Neuronal stem cell (in vitro differentiated cells): ENCODE measurements at regions not wholly inside any gene's neighbourhood (a gene's known extent, or its start where the extent isn't known, plus 50 kb on each side); places are given as distances from the start of the nearest gene placed in this dataset.

ENCODE experiments used
- DNase-seq: peaks from one replicate; pipeline ENCODE4 v3.0.0-alpha.2; 2013; ENCODE audit warnings: low spot score
- H2AFZ ChIP-seq: one replicate; pipeline ENCODE4 v1.6.1; 2013; ENCODE audit warnings: mild to moderate bottlenecking, low read length, inconsistent platforms
- H2AK5ac ChIP-seq: 2 replicates; pipeline ENCODE4 v1.6.1; 2013; ENCODE audit warnings: low read depth, mild to moderate bottlenecking, inconsistent platforms, low read length, moderate library complexity, mixed read lengths
- H2BK120ac ChIP-seq: 2 replicates; pipeline ENCODE4 v1.6.1; 2013; ENCODE audit warnings: low read depth, mild to moderate bottlenecking, inconsistent platforms, low read length, moderate library complexity, mixed read lengths
- H2BK12ac ChIP-seq: one replicate; pipeline ENCODE4 v1.6.1; 2013; ENCODE audit warnings: low read length, inconsistent platforms
- H2BK15ac ChIP-seq: 2 replicates; pipeline ENCODE4 v1.6.1; 2013; ENCODE audit warnings: mild to moderate bottlenecking, low read length, inconsistent platforms, mixed read lengths
- H2BK5ac ChIP-seq: one replicate; pipeline ENCODE4 v1.6.1; 2013; ENCODE audit warnings: inconsistent platforms, mild to moderate bottlenecking, low read length, moderate library complexity
- H3K14ac ChIP-seq: one replicate; pipeline ENCODE4 v1.6.1; 2013; ENCODE audit warnings: low read length, inconsistent platforms
- H3K18ac ChIP-seq: 2 replicates; pipeline ENCODE4 v1.6.1; 2013; ENCODE audit warnings: low read length, inconsistent platforms
- H3K23ac ChIP-seq: 2 replicates; pipeline ENCODE4 v1.6.1; 2013; ENCODE audit warnings: low read depth, mild to moderate bottlenecking, mixed read lengths, low read length, inconsistent platforms; ENCODE audit not compliant: poor library complexity
- H3K27ac ChIP-seq: replicated peaks from 3 replicates; pipeline ENCODE4 v1.5.1; 2013; ENCODE audit warnings: low read length, inconsistent platforms
- H3K27me3 ChIP-seq, 3 experiments: 2 replicates each; pipeline ENCODE4 v1.6.1; 2013; ENCODE audit warnings: low read length in 3 of 3, mild to moderate bottlenecking in 2 of 3, inconsistent platforms in 1 of 3, low read depth in 1 of 3, mixed read lengths in 1 of 3, moderate library complexity in 1 of 3; ENCODE audit not compliant: control insufficient read depth in 3 of 3, insufficient read depth in 3 of 3
- H3K36me3 ChIP-seq, 2 donors: replicated peaks in 1 of 2; 2 replicates each; pipeline ENCODE4 v1.6.1; 2013; ENCODE audit warnings: low read length in 2 of 2; ENCODE audit not compliant: control insufficient read depth in 2 of 2, insufficient read depth in 2 of 2
- H3K4ac ChIP-seq: 2 replicates; pipeline ENCODE4 v1.6.1; 2013; ENCODE audit warnings: inconsistent platforms, mild to moderate bottlenecking, low read length, moderate library complexity
- H3K4me1 ChIP-seq, 2 donors: 1 replicate in 1 of 2; 2 replicates in 1 of 2; pipeline ENCODE4 v1.6.1; 2013; ENCODE audit warnings: low read length in 2 of 2, low read depth in 1 of 2; ENCODE audit not compliant: control insufficient read depth in 2 of 2, insufficient read depth in 1 of 2
- H3K4me2 ChIP-seq: one replicate; pipeline ENCODE4 v1.6.1; 2013; ENCODE audit warnings: mild to moderate bottlenecking, low read length, inconsistent platforms; ENCODE audit not compliant: insufficient read depth, poor library complexity, severe bottlenecking
- H3K4me3 ChIP-seq, 2 donors: 2 replicates each; pipeline ENCODE4 v1.5.1; 2013; ENCODE audit warnings: low read length in 2 of 2, mild to moderate bottlenecking in 2 of 2, inconsistent platforms in 1 of 2, moderate library complexity in 1 of 2
- H3K79me1 ChIP-seq: one replicate; pipeline ENCODE4 v1.6.1; 2013; ENCODE audit warnings: low read depth, mild to moderate bottlenecking, inconsistent platforms, low read length, moderate library complexity
- H3K9ac ChIP-seq: one replicate; pipeline ENCODE4 v1.6.1; 2013; ENCODE audit warnings: mild to moderate bottlenecking, low read depth, low read length, inconsistent platforms; ENCODE audit not compliant: poor library complexity
- H3K9me3 ChIP-seq, 2 donors: replicated peaks in 1 of 2; 2 replicates each; pipeline versions ENCODE3 to v1.6.1; 2013; ENCODE audit warnings: low read length in 2 of 2, mild to moderate bottlenecking in 2 of 2, inconsistent platforms in 1 of 2, low read depth in 1 of 2, mixed read lengths in 1 of 2, moderate library complexity in 1 of 2; ENCODE audit not compliant: control insufficient read depth in 2 of 2, insufficient read depth in 1 of 2
- H4K8ac ChIP-seq: one replicate; pipeline ENCODE4 v1.6.1; 2013; ENCODE audit warnings: low read depth, mild to moderate bottlenecking, inconsistent platforms, low read length, moderate library complexity
- H4K91ac ChIP-seq: one replicate; pipeline ENCODE4 v1.6.1; 2013; ENCODE audit warnings: low read length, low read depth, mild to moderate bottlenecking, inconsistent platforms; ENCODE audit not compliant: poor library complexity
- WGBS, 2 donors: extraction: QIAGEN DNeasy Blood & Tissue Kit; methylation state at CpG; one replicate each; pipeline ENCODE4 v1.1.7; 2013; ENCODE audit warnings: missing lambda C conversion rate in 2 of 2, mixed read lengths in 1 of 2; ENCODE audit not compliant: insufficient read length in 2 of 2, insufficient replicate concordance in 1 of 2; ENCODE audit errors: extremely low coverage in 2 of 2; 5-methylcytosine and 5-hydroxymethylcytosine counted together

DNA sequence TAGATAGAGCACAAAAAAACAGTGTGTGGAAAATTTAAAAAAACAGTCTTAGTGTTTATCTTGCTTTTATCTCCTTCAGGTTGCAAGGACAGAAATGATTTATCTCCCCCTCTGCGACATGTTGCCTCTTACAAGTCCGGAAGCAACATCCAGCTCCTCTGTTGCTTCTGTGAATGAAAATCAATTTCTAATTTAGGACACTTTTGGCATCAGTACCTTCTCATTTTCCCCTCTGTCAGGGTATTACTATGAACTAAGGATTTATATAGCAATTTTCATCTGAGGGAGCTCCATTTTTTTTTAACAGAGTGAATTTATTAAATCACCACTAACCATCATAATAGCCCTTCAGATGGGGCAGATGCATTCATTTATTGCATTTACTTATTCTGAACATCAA is 116.6 kb upstream of the PLXNC1 start:
- Histone ChIP-seq H3K4ac (no peak overlapping the region), H3K18ac (no peak overlapping the region), H3K27me3 (no peaks in the 10 kb centered on the region), H3K4me1 (no peaks in the 10 kb centered on the region), H3K4me2 (no peak overlapping the region), H3K36me3 (no peaks in the 10 kb centered on the region), H2BK120ac (no peak overlapping the region), H3K27ac (no peak overlapping the region), H3K9me3 (peaks cover 0 to 1% of the 10 kb centered on the region in 2 donors), H3K9ac (no peak overlapping the region), H3K79me1 (no peaks in the 10 kb centered on the region), H4K91ac (no peak overlapping the region), H2BK5ac (no peak overlapping the region), H2BK12ac (no peak overlapping the region), H3K4me3 (no peak overlapping the region), H4K8ac (no peak overlapping the region), H3K14ac (no peak overlapping the region), H3K23ac (no peak overlapping the region), H2AK5ac (no peak overlapping the region), H2BK15ac (no peak overlapping the region), H2AFZ (no peak overlapping the region)
- DNase-seq = no peak
- WGBS, 2 donors = no CpG with 5 or more reads among the region's 2 CpGs

DNA sequence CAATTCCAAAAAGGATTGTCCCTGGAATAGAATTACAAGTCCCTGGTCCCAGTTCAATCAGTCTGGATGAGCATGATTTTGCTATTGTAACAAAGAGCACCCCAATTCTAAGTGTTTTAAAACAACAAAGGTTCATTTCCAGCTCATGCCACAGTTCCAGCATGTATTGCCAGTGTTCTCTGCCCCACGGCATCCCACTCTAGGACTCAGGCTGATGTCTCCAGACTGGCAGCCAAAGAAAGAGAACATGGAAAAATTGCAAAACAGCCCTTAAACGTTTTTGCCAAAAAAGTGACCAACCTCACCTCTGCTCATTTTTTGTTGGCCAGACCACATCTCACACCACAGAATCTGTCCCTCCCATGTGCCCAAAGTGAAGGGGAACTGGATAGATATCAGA is 116.0 kb upstream of the PLXNC1 start:
- H3K4me1 ChIP-seq = no peaks in the 10 kb centered on the region
- H4K91ac ChIP-seq = no peak overlapping the region
- DNase-seq = no peak
- no peak overlapping the region for H3K14ac ChIP-seq
- H3K27ac ChIP-seq = no peak overlapping the region
- no peak overlapping the region for H2AFZ ChIP-seq
- H4K8ac ChIP-seq = no peak overlapping the region
- H3K36me3 ChIP-seq = no peaks in the 10 kb centered on the region
- H2BK15ac ChIP-seq = no peak overlapping the region
- H3K27me3 ChIP-seq = no peaks in the 10 kb centered on the region
- H3K4me3 ChIP-seq = no peak overlapping the region
- no CpG with 5 or more reads among the region's 2 CpGs for WGBS, 2 donors
- H2BK12ac ChIP-seq = no peak overlapping the region
- no peak overlapping the region for H2BK120ac ChIP-seq
- H3K23ac ChIP-seq = no peak overlapping the region
- no peak overlapping the region for H3K4ac ChIP-seq
- no peak overlapping the region for H3K4me2 ChIP-seq
- H3K9ac ChIP-seq = no peak overlapping the region
- no peak overlapping the region for H3K18ac ChIP-seq
- H3K9me3 ChIP-seq = peaks cover 0 to 1% of the 10 kb centered on the region in 2 donors
- H3K79me1 ChIP-seq = no peaks in the 10 kb centered on the region
- no peak overlapping the region for H2AK5ac ChIP-seq
- H2BK5ac ChIP-seq = no peak overlapping the region

DNA sequence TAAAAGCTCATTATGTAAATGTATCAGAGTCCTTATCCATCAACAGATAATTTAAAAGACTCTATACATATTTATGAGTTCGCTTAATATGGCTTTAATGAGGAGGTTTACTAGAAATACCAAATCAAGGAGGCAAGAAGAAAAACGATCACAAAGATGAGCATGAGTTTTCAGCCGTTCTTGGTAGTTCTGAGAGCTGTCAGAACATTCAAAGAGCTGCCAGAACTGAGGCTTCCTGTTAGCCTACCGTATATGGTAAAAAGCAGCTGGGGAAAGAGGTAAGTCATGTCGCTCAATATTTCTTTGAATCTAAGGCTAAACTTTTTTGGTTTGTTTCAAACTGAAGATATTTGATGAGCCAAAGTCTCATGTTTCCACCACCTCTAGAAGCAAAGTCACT is 115.3 kb upstream of the PLXNC1 start:
- H3K4me2 ChIP-seq = no peak overlapping the region
- H3K4me3 ChIP-seq = no peak overlapping the region
- no peak overlapping the region for H3K14ac ChIP-seq
- H3K4me1 ChIP-seq = no peaks in the 10 kb centered on the region
- H2BK15ac ChIP-seq = no peak overlapping the region
- no peak overlapping the region for H3K9ac ChIP-seq
- no peak overlapping the region for H4K91ac ChIP-seq
- no peak for DNase-seq
- H3K27ac ChIP-seq = no peak overlapping the region
- H4K8ac ChIP-seq = no peak overlapping the region
- H3K27me3 ChIP-seq = no peaks in the 10 kb centered on the region
- no CpG with 5 or more reads among the region's 5 CpGs for WGBS, 2 donors
- peaks cover 0 to 1% of the 10 kb centered on the region in 2 donors for H3K9me3 ChIP-seq
- no peak overlapping the region for H3K18ac ChIP-seq
- H3K23ac ChIP-seq = no peak overlapping the region
- H2BK120ac ChIP-seq = no peak overlapping the region
- H2BK12ac ChIP-seq = no peak overlapping the region
- no peaks in the 10 kb centered on the region for H3K36me3 ChIP-seq
- no peak overlapping the region for H2AK5ac ChIP-seq
- H3K4ac ChIP-seq = no peak overlapping the region
- H3K79me1 ChIP-seq = no peaks in the 10 kb centered on the region
- no peak overlapping the region for H2BK5ac ChIP-seq
- no peak overlapping the region for H2AFZ ChIP-seq

- no peaks in the 10 kb centered on the region for H3K4me1 ChIP-seq
- H2BK12ac ChIP-seq = no peak overlapping the region
- no peak overlapping the region for H3K9ac ChIP-seq
- no peak overlapping the region for H2BK15ac ChIP-seq
- H3K4me2 ChIP-seq = no peak overlapping the region
- H3K4ac ChIP-seq = no peak overlapping the region
- no peak overlapping the region for H4K8ac ChIP-seq
- no peak overlapping the region for H2BK5ac ChIP-seq
- H2AFZ ChIP-seq = no peak overlapping the region
- H3K79me1 ChIP-seq = no peaks in the 10 kb centered on the region
- H2BK120ac ChIP-seq = no peak overlapping the region
- no peak overlapping the region for H2AK5ac ChIP-seq
- H4K91ac ChIP-seq = no peak overlapping the region
- no peaks in the 10 kb centered on the region for H3K27me3 ChIP-seq
- H3K18ac ChIP-seq = no peak overlapping the region
- H3K14ac ChIP-seq = no peak overlapping the region
- H3K36me3 ChIP-seq = no peaks in the 10 kb centered on the region
- H3K27ac ChIP-seq = no peak overlapping the region
- no peaks in the 10 kb centered on the region for H3K9me3 ChIP-seq
- H3K23ac ChIP-seq = no peak overlapping the region
- H3K4me3 ChIP-seq = no peak overlapping the region
- no peak for DNase-seq
These were observed 114.6 kb upstream of the PLXNC1 start for GRCh38 chr12:94033784-94034183.
